RWPE2 (cell line): ENCODE measurements at regions not wholly inside any gene's neighbourhood (a gene's known extent, or its start where the extent isn't known, plus 50 kb on each side); places are given as distances from the start of the nearest gene placed in this dataset.
A peak's percentile ranks its signal among the peaks of the same experiment; 100 is the strongest.

Experiments
- ATAC-seq: fragments of 200-7000 bp; cut with Tn5 transposase; 3 replicates; pipeline ENCODE4 v1.9.1; 2021; ENCODE audit warnings: low read depth
- DNase-seq: peaks from one replicate; pipeline ENCODE4 v3.0.0-alpha.2; 2020; ENCODE audit warnings: low spot score
- H3K27ac ChIP-seq: fragments of 450-650 bp; 2 replicates; pipeline ENCODE4 v1.5.1; 2017; ENCODE audit warnings: mild to moderate bottlenecking; ENCODE audit not compliant: poor library complexity, severe bottlenecking
- H3K27me3 ChIP-seq: fragments of 250-450 bp; sonication (Bioruptor Pico); 2 replicates; pipeline ENCODE4 v1.5.1; 2021; ENCODE audit warnings: mild to moderate bottlenecking, moderate library complexity; ENCODE audit not compliant: insufficient read depth, poor library complexity, severe bottlenecking
- H3K36me3 ChIP-seq: fragments of 250-450 bp; sonication (Bioruptor Pico); 2 replicates; pipeline ENCODE4 v1.5.1; 2020; ENCODE audit warnings: low read depth, mild to moderate bottlenecking, moderate library complexity
- H3K4me1 ChIP-seq: fragments of 250-450 bp; sonication (Bioruptor Pico); 2 replicates; pipeline ENCODE4 v1.5.1; 2021; ENCODE audit warnings: mild to moderate bottlenecking, moderate library complexity; ENCODE audit not compliant: insufficient read depth, poor library complexity, severe bottlenecking
- H3K4me3 ChIP-seq: fragments of 250-450 bp; sonication (Bioruptor Pico); 2 replicates; pipeline ENCODE4 v1.5.1; 2021; ENCODE audit warnings: mild to moderate bottlenecking, moderate library complexity; ENCODE audit not compliant: severe bottlenecking
- H3K9me3 ChIP-seq: fragments of 250-450 bp; sonication (Bioruptor Pico); 2 replicates; pipeline ENCODE4 v1.5.1; 2021; ENCODE audit warnings: mild to moderate bottlenecking, moderate library complexity; ENCODE audit not compliant: severe bottlenecking
- TF ChIP-seq, protein P1 (sequence below): fragments of 450-650 bp; IDR thresholded peaks from one replicate; pipeline ENCODE4 v1.5.1; 2017; ENCODE audit warnings: mild to moderate bottlenecking, moderate library complexity; ENCODE audit not compliant: poor library complexity, severe bottlenecking

DNA sequence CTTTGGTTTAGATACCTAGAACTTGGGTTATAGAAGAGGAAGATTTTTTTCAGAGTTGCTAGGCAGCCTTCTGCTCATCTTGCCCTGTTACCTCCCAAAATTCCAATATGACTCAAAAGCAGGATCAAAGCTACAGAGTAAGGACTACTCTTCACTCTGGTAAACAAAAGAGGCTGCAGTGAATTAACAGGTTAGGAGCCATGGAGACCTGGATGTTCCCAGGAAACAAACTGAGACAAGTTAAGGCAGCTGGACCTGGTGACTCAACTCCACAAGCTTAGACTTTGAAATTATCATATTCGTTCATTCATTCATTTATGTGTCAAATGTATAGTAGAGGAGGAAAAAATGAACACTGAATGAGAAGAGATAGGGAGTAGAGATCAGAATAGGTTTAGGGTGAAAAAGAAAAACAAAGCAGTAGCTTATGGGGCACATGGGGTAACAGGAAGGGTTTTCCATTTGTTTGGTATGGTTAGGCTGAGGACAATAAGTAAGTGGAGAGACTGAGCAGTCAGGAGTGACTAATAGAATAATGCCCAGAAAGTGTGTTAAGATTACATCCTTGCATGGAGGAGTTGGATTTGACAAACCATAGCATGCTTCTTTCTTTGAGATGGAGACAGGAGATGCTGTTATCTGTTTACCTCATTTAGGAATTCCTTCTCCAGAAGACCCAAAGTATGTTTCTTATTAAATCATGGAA lies 464.0 kb upstream of the ZNF608 start:
- H3K27ac ChIP-seq, result no peak overlapping the region
- no peak overlapping the region for H3K4me3 ChIP-seq
- H3K9me3 ChIP-seq, result no peaks in the 10 kb centered on the region
- no peaks in the 10 kb centered on the region for H3K27me3 ChIP-seq
- TF ChIP-seq, protein P1, sequence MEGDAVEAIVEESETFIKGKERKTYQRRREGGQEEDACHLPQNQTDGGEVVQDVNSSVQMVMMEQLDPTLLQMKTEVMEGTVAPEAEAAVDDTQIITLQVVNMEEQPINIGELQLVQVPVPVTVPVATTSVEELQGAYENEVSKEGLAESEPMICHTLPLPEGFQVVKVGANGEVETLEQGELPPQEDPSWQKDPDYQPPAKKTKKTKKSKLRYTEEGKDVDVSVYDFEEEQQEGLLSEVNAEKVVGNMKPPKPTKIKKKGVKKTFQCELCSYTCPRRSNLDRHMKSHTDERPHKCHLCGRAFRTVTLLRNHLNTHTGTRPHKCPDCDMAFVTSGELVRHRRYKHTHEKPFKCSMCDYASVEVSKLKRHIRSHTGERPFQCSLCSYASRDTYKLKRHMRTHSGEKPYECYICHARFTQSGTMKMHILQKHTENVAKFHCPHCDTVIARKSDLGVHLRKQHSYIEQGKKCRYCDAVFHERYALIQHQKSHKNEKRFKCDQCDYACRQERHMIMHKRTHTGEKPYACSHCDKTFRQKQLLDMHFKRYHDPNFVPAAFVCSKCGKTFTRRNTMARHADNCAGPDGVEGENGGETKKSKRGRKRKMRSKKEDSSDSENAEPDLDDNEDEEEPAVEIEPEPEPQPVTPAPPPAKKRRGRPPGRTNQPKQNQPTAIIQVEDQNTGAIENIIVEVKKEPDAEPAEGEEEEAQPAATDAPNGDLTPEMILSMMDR, result no peak
- DNase-seq, result no peak
- peaks cover 5% of the 10 kb centered on the region for H3K4me1 ChIP-seq
- peak; percentile 81 for ATAC-seq
- H3K36me3 ChIP-seq, result no peaks in the 10 kb centered on the region

DNA sequence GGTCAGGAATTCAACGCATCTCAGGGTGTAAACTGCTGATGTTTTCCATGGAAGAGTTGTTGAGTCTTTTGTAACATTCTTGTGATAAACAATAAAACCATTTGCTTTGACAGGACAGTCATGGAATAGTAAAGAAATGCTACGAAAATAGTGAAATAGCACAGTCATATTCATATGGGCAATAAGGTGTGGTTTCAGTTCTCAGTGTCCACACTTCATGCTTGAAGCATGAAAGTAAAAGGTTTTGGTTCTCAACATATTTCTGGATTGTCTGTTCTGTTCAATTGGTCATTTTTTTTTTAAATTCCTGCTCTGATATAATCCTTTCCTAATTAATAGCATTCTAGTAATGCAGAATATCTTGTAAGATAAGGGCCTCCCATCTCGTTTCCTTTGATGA lies 467.6 kb upstream of the ZNF608 start:
- Histone ChIP-seq H3K4me3 (no peak overlapping the region), H3K9me3 (no peaks in the 10 kb centered on the region), H3K27ac (no peak overlapping the region), H3K27me3 (no peaks in the 10 kb centered on the region), H3K4me1 (peaks cover 5% of the 10 kb centered on the region), H3K36me3 (no peaks in the 10 kb centered on the region)
- DNase-seq (no peak), ATAC-seq (no peak)
- TF ChIP-seq, protein P1, result no peak

DNA sequence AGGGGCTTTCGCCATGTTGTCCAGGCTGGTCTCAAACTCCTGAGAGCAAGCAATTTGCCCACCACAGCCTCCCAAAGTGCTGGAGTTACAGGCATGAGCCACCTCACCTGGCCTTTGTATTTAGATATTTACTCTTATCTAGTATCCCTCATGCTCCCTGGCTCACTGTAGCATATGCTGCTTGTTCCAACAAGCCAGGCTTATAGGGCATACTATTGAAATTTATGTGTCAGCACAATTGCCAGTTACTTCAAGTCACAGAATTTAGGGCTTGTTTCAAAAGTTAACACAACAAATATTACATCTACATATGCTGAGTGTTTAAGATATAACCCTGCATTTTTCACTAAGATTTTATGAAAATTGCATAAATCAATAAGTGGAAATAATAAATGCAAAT lies 469.2 kb upstream of the ZNF608 start:
- Histone ChIP-seq H3K36me3 (no peaks in the 10 kb centered on the region), H3K4me3 (no peak overlapping the region), H3K27ac (no peak overlapping the region), H3K4me1 (no peaks in the 10 kb centered on the region), H3K9me3 (no peaks in the 10 kb centered on the region), H3K27me3 (no peaks in the 10 kb centered on the region)
- DNase-seq (no peak), ATAC-seq (peak; percentile 38; the same call in 1 of the 3 replicates)
- TF ChIP-seq, protein P1, result no peak

DNA sequence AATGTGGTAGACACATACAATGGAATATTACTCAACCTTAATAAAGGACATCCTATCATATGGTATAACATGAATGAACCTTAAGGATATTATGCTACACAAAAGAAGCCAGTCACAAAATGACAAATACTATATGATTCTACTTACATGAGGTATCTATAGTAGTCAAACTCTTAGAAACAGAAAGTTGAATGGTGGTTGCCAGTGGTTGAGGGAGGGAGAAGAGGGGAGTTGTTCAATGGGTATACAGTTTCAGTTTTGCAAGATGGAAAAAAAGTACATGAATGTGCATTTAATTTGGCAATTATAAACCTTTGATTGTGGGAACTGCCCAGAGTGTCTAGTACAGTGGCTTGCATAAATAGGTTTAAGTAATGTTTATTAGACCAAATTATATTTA lies 473.3 kb upstream of the ZNF608 start:
- H3K27ac ChIP-seq, result no peak overlapping the region
- ATAC-seq (no peak), DNase-seq (no peak)
- TF ChIP-seq, protein P1, result no peak
- H3K4me1 ChIP-seq, result no peaks in the 10 kb centered on the region
- H3K4me3 ChIP-seq, result no peak overlapping the region
- no peaks in the 10 kb centered on the region for H3K27me3 ChIP-seq
- H3K36me3 ChIP-seq, result no peaks in the 10 kb centered on the region
- H3K9me3 ChIP-seq, result no peaks in the 10 kb centered on the region

DNA sequence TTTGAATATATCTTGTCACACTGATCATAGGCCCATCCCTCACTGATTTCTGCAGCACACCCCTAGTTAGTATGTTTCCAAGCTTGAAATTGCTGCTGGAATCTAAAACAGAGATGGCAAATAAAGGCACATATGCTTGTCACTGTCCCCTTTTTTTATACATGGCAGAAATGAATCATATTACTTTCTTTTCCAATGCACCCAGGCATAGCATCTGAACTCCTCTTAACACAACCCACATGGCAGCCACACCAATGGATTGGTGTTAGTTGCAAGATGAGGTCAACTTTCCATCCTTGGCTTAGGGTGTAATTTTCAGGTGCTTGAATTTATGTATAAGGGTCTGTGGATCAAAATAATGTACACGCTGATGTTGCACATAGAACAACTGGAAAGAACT lies 473.8 kb upstream of the ZNF608 start:
- Histone ChIP-seq H3K27me3 (no peaks in the 10 kb centered on the region), H3K4me3 (no peak overlapping the region), H3K36me3 (no peaks in the 10 kb centered on the region), H3K9me3 (no peaks in the 10 kb centered on the region), H3K27ac (no peak overlapping the region), H3K4me1 (no peaks in the 10 kb centered on the region)
- TF ChIP-seq, protein P1, result no peak
- ATAC-seq, result no peak
- no peak for DNase-seq
